Muscle layer of colon (tissue), 2 donors: ENCODE measurements at regions not wholly inside any gene's neighbourhood (a gene's known extent, or its start where the extent isn't known, plus 50 kb on each side); places are given as distances from the start of the nearest gene placed in this dataset.

Experiments
- H3K27ac ChIP-seq: one replicate; pipeline ENCODE4 v1.7.0; 2013; ENCODE audit warnings: low read depth, mild to moderate bottlenecking, low read length, moderate library complexity
- H3K27me3 ChIP-seq, 2 donors: one replicate each; pipeline ENCODE4 v1.7.0; 2013; ENCODE audit warnings: low read length in 2 of 2, mild to moderate bottlenecking in 2 of 2; ENCODE audit not compliant: insufficient read depth in 2 of 2, control insufficient read depth in 1 of 2
- H3K36me3 ChIP-seq: one replicate; pipeline ENCODE4 v1.7.0; 2013; ENCODE audit warnings: mild to moderate bottlenecking, low read length; ENCODE audit not compliant: insufficient read depth
- H3K4me1 ChIP-seq: one replicate; pipeline ENCODE4 v1.7.0; 2013; ENCODE audit warnings: mild to moderate bottlenecking, low read length; ENCODE audit not compliant: insufficient read depth
- H3K4me3 ChIP-seq, 2 donors: one replicate each; pipeline ENCODE4 v1.7.0; 2013; ENCODE audit warnings: low read length in 2 of 2, low read depth in 1 of 2, mild to moderate bottlenecking in 1 of 2, moderate library complexity in 1 of 2
- H3K9ac ChIP-seq: one replicate; pipeline ENCODE4 v1.7.0; 2013; ENCODE audit warnings: low read length
- H3K9me3 ChIP-seq: one replicate; pipeline ENCODE4 v1.7.0; 2013; ENCODE audit warnings: mild to moderate bottlenecking, low read length
- donor health status: abdominal sarcoma.
- donor health status: Adenocarcinoma of cecum.

DNA sequence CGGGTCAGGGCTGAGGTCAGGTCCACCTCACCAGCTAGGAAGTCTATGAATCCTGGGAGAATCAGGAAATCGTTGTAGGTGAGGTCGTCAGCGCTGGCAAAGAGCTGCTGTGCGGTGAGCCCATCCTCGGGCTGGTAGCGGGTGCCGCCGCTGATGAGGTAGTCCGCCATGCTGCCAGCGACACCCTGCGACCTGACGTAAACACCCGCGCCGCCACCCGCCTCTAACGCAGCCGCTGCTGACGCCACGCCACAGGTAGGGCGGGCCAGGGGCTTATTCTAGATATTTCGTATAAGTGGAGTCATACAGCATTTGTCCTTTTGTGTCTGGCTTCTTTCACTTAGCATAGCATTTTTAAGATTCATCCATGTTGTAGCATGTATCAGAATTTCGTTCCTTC, 220.2 kb upstream of the ATP6AP2 start:
- H3K4me3 ChIP-seq = no peak overlapping the region
- H3K27me3 ChIP-seq = no peaks in the 10 kb centered on the region
- no peaks in the 10 kb centered on the region for H3K4me1 ChIP-seq
- no peaks in the 10 kb centered on the region for H3K36me3 ChIP-seq
- H3K27ac ChIP-seq = no peak overlapping the region
- H3K9me3 ChIP-seq = peaks cover 3% of the 10 kb centered on the region
- no peak overlapping the region for H3K9ac ChIP-seq

DNA sequence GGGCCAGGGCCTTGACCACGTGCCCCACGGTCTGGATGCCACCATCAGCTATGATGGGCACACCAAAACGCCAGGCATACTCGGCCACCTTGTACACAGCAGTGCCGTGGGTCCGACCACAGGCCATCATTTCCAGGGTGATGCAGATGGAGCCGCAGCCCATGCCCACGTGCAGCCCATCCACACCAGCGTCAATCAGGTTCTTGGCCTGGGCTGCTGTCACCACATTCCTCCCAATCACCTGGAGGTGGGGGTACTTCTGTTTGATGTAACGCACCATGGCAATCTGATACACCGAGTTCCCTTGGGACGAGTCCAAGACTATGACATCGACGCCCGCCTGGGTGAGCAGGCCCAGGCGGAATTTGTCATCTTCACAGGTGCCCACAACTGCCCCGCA, 221.2 kb upstream of the ATP6AP2 start:
- Histone ChIP-seq H3K27me3 (no peaks in the 10 kb centered on the region), H3K9ac (no peak overlapping the region), H3K4me3 (no peak overlapping the region), H3K36me3 (no peaks in the 10 kb centered on the region), H3K27ac (no peak overlapping the region), H3K9me3 (no peaks in the 10 kb centered on the region), H3K4me1 (no peaks in the 10 kb centered on the region)

GRCh38 chrX:40358994-40359393, 221.8 kb upstream of the ATP6AP2 start:
- Histone ChIP-seq H3K9me3 (no peaks in the 10 kb centered on the region), H3K27ac (no peak overlapping the region), H3K9ac (no peak overlapping the region), H3K4me3 (no peak overlapping the region), H3K27me3 (no peaks in the 10 kb centered on the region), H3K4me1 (no peaks in the 10 kb centered on the region), H3K36me3 (no peaks in the 10 kb centered on the region)

DNA sequence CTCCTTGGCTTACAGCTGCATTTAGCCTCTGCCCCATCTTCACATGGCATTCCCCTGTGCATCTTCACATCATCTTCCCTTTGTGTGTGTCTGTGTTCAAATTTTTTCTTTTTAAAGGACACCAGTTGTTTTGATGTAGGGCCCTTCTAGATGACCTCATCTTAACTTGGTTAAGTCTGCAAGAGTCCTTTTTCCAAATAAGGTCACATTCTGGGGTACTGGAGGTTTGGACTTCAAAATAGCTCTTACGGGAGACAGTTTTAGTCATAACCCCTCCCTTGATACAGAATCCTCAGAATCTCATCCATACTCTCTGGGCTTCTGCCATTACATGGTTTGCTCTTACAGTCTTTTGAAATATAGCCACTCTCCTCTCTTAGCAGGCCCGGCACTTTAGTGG, 231.5 kb upstream of the ATP6AP2 start:
- Histone ChIP-seq H3K27me3 (no peaks in the 10 kb centered on the region), H3K36me3 (no peaks in the 10 kb centered on the region), H3K4me1 (no peaks in the 10 kb centered on the region), H3K27ac (no peak overlapping the region), H3K4me3 (no peak overlapping the region), H3K9me3 (peaks cover 8% of the 10 kb centered on the region), H3K9ac (no peak overlapping the region)

GRCh38 chrX:40346379-40346778, 234.4 kb upstream of the ATP6AP2 start:
- Histone ChIP-seq H3K9me3 (peaks cover 7% of the 10 kb centered on the region), H3K9ac (no peak overlapping the region), H3K36me3 (no peaks in the 10 kb centered on the region), H3K4me1 (no peaks in the 10 kb centered on the region), H3K27ac (no peak overlapping the region), H3K4me3 (no peak overlapping the region), H3K27me3 (peaks cover 0 to 5% of the 10 kb centered on the region in 2 donors)

DNA sequence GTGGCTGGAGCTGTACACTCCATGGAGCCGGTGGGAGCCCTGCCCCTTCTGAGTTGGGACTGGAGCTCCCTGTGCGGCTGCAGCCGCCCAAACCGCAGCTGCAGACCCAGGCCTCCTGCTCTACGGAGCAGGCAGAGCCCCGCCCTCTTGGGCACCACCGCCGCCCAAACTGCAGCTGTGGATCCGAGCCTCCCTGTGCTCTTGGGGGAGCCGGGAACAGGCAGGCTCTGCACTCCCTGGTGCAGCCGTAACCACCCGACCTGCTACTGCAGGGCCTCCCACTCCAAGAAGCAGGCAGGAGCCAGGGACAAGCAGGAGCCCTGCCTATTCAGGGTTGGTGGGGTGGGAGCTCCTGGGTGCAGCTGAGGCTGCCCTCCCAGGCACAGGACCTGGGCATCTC, 237.5 kb upstream of the ATP6AP2 start:
- no peaks in the 10 kb centered on the region for H3K4me1 ChIP-seq
- H3K4me3 ChIP-seq = no peak overlapping the region
- H3K27ac ChIP-seq = no peak overlapping the region
- no peak overlapping the region for H3K9ac ChIP-seq
- H3K9me3 ChIP-seq = peaks cover 3% of the 10 kb centered on the region
- no peaks in the 10 kb centered on the region for H3K36me3 ChIP-seq
- peaks cover 0 to 12% of the 10 kb centered on the region in 2 donors for H3K27me3 ChIP-seq

GRCh38 chrX:40340116-40340515, 240.7 kb upstream of the ATP6AP2 start:
- Histone ChIP-seq H3K9ac (no peak overlapping the region), H3K9me3 (no peaks in the 10 kb centered on the region), H3K4me3 (no peak overlapping the region), H3K36me3 (no peaks in the 10 kb centered on the region), H3K27ac (no peak overlapping the region), H3K4me1 (no peaks in the 10 kb centered on the region), H3K27me3 (peaks cover 0 to 12% of the 10 kb centered on the region in 2 donors)

DNA sequence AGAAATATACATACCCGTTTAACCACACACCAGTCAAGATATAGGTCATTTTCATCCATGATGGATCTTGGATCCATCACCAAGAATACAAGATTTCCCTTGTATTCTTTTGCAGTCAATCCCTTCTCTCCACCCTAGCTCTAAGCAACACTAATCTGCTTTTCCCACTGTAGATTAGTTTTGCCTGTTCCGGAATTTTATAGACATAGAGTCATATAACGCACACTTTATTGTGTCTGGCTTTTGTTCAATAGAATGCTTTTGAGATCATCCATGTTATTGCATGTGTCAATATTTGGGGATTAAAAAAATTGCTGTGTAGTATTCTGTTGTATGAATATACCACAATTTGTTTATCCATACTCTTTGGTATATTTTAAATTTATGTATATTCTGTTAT, 235.6 kb upstream of the BCOR start:
- H3K36me3 ChIP-seq = no peaks in the 10 kb centered on the region
- H3K4me1 ChIP-seq = no peaks in the 10 kb centered on the region
- H3K27me3 ChIP-seq = peaks cover 0 to 3% of the 10 kb centered on the region in 2 donors
- H3K4me3 ChIP-seq = no peak overlapping the region
- no peak overlapping the region for H3K9ac ChIP-seq
- no peak overlapping the region for H3K27ac ChIP-seq
- no peaks in the 10 kb centered on the region for H3K9me3 ChIP-seq

GRCh38 chrX:40331762-40332161, 234.0 kb upstream of the BCOR start:
- Histone ChIP-seq H3K4me1 (no peaks in the 10 kb centered on the region), H3K36me3 (no peaks in the 10 kb centered on the region), H3K9me3 (no peaks in the 10 kb centered on the region), H3K27ac (no peak overlapping the region), H3K4me3 (no peak overlapping the region), H3K9ac (no peak overlapping the region), H3K27me3 (peaks cover 0 to 10% of the 10 kb centered on the region in 2 donors)

- peaks cover 0 to 11% of the 10 kb centered on the region in 2 donors for H3K27me3 ChIP-seq
- H3K9me3 ChIP-seq = no peaks in the 10 kb centered on the region
- no peaks in the 10 kb centered on the region for H3K4me1 ChIP-seq
- H3K4me3 ChIP-seq = no peak overlapping the region
- no peak overlapping the region for H3K27ac ChIP-seq
- H3K36me3 ChIP-seq = no peaks in the 10 kb centered on the region
- H3K9ac ChIP-seq = no peak overlapping the region
Observed at GRCh38 chrX:40331353-40331752, 233.6 kb upstream of the BCOR start.

GRCh38 chrX:40329616-40330015, 231.9 kb upstream of the BCOR start:
- no peaks in the 10 kb centered on the region for H3K9me3 ChIP-seq
- no peak overlapping the region for H3K4me3 ChIP-seq
- H3K27ac ChIP-seq = no peak overlapping the region
- no peak overlapping the region for H3K9ac ChIP-seq
- peaks cover 0 to 11% of the 10 kb centered on the region in 2 donors for H3K27me3 ChIP-seq
- no peaks in the 10 kb centered on the region for H3K36me3 ChIP-seq
- H3K4me1 ChIP-seq = no peaks in the 10 kb centered on the region

DNA sequence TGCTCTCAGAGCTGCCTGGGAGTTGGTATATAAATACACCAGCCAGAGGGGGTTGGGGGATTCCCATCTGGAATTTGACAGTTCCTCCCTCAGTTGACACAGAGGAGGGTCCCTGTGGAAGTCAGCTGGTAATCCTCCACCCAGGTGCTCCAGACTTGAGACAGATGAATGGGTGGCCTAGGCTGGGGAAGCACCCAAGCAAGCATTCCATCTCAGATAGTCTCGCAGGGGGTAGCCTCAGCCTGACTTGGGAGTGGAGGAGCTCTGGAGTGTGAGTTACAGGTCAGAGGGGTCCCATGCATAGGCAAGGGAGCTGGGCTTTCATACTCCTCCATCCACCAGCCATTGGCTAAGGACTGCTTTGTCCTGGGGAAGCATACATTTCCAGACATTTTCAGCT, 229.3 kb upstream of the BCOR start:
- no peaks in the 10 kb centered on the region for H3K9me3 ChIP-seq
- no peak overlapping the region for H3K4me3 ChIP-seq
- no peaks in the 10 kb centered on the region for H3K4me1 ChIP-seq
- H3K27me3 ChIP-seq = peaks cover 0 to 11% of the 10 kb centered on the region in 2 donors
- no peaks in the 10 kb centered on the region for H3K36me3 ChIP-seq
- no peak overlapping the region for H3K9ac ChIP-seq
- H3K27ac ChIP-seq = no peak overlapping the region
